Fibroblast of peridontal ligament (primary cell): ENCODE measurements at regions not wholly inside any gene's neighbourhood (a gene's known extent, or its start where the extent isn't known, plus 50 kb on each side); places are given as distances from the start of the nearest gene placed in this dataset.

Experiments
- DNase-seq: peaks from one replicate; pipeline ENCODE4 v3.0.0-alpha.2; 2010; ENCODE audit errors: extremely low read depth

GRCh38 chr9:38228331-38229103 lies 159.5 kb upstream of the SHB start:
- no peak for DNase-seq

- no peak for DNase-seq
Measured at GRCh38 chr9:38227656-38228055, 158.6 kb upstream of the SHB start.

- DNase-seq: peak; percentile 30
Measured at GRCh38 chr9:38227061-38227540, 158.1 kb upstream of the SHB start.

GRCh38 chr9:38226491-38226951 lies 157.5 kb upstream of the SHB start:
- no peak for DNase-seq

GRCh38 chr9:38224941-38225340 lies 155.9 kb upstream of the SHB start:
- DNase-seq: no peak

GRCh38 chr9:38216572-38216971 lies 147.5 kb upstream of the SHB start:
- DNase-seq: no peak

GRCh38 chr9:38215465-38215864 lies 146.4 kb upstream of the SHB start:
- DNase-seq: no peak

GRCh38 chr9:38214432-38214831 lies 145.4 kb upstream of the SHB start:
- DNase-seq: no peak

GRCh38 chr9:38213631-38214299 lies 144.7 kb upstream of the SHB start:
- no peak for DNase-seq

GRCh38 chr9:38212016-38212415 lies 143.0 kb upstream of the SHB start:
- no peak for DNase-seq

GRCh38 chr9:38211002-38211401 lies 142.0 kb upstream of the SHB start:
- no peak for DNase-seq

- no peak for DNase-seq
Measured at GRCh38 chr9:38208206-38208901, 139.3 kb upstream of the SHB start.

GRCh38 chr9:38207247-38207778 lies 138.3 kb upstream of the SHB start:
- no peak for DNase-seq

- DNase-seq: no peak
Measured at GRCh38 chr9:38205279-38205678, 136.3 kb upstream of the SHB start.

- DNase-seq: no peak
Measured at GRCh38 chr9:38202336-38202938, 133.4 kb upstream of the SHB start.

- DNase-seq: no peak
Measured at GRCh38 chr9:38201844-38202243, 132.8 kb upstream of the SHB start.

- no peak for DNase-seq
Measured at GRCh38 chr9:38200431-38200830, 131.4 kb upstream of the SHB start.

GRCh38 chr9:38198140-38198539 lies 129.1 kb upstream of the SHB start:
- DNase-seq: no peak

GRCh38 chr9:38196714-38197113 lies 127.7 kb upstream of the SHB start:
- DNase-seq: no peak

GRCh38 chr9:38195737-38196161 lies 126.7 kb upstream of the SHB start:
- no peak for DNase-seq

GRCh38 chr9:38194870-38195269 lies 125.8 kb upstream of the SHB start:
- DNase-seq: no peak

- no peak for DNase-seq
Measured at GRCh38 chr9:38192731-38193265, 123.8 kb upstream of the SHB start.
